H1 (cell line): ENCODE measurements at regions not wholly inside any gene's neighbourhood (a gene's known extent, or its start where the extent isn't known, plus 50 kb on each side); places are given as distances from the start of the nearest gene placed in this dataset.

ENCODE experiments used
- CTCF ChIA-PET: fragments of 300-600 bp; sonication (Branson Sonifier 250); formaldehyde crosslinking; loops from one replicate; lab custom pipeline; 2021; ENCODE audit not compliant: partially characterized antibody; lab: Charles Lee
- POLR2A ChIA-PET: fragments of 300-600 bp; sonication (Branson Sonifier 250); formaldehyde crosslinking; loops from one replicate; lab custom pipeline; 2021; ENCODE audit warnings: inconsistent platforms; ENCODE audit not compliant: partially characterized antibody; lab: Charles Lee
- DNase-seq, 2 experiments: peaks; one replicate each; pipeline versions ENCODE4 v3.0.0 to v3.0.0-alpha.2; 2010 to 2022; ENCODE audit warnings: low spot score in 2 of 2, low read depth in 1 of 2, mixed read lengths in 1 of 2
- FAIRE-seq: peaks from 2 replicates; lab custom pipeline; 2011; peaks lifted over from hg19 to GRCh38; lab: Jason Lieb, UNC
- H2AFZ ChIP-seq: 2 replicates; pipeline ENCODE4 v1.8.1; 2012; ENCODE audit warnings: low read length, inconsistent platforms
- H2AK5ac ChIP-seq: 2 replicates; pipeline ENCODE4 v1.6.1; 2013; ENCODE audit warnings: low read depth, low read length
- H2BK120ac ChIP-seq: replicated peaks from 2 replicates; pipeline ENCODE3; 2013; ENCODE audit warnings: low read depth, low read length, inconsistent platforms
- H2BK12ac ChIP-seq: 2 replicates; pipeline ENCODE4 v1.6.1; 2013; ENCODE audit warnings: low read depth, low read length
- H2BK15ac ChIP-seq: 2 replicates; pipeline ENCODE4 v1.6.1; 2013; ENCODE audit warnings: low read length
- H2BK20ac ChIP-seq: 2 replicates; pipeline ENCODE4 v1.6.1; 2013; ENCODE audit warnings: low read length
- H2BK5ac ChIP-seq: 2 replicates; pipeline ENCODE4 v1.6.1; 2013; ENCODE audit warnings: low read depth, low read length
- H3K14ac ChIP-seq: 2 replicates; pipeline ENCODE4 v1.6.1; 2013; ENCODE audit warnings: inconsistent platforms; ENCODE audit not compliant: insufficient read length
- H3K18ac ChIP-seq: 2 replicates; pipeline ENCODE4 v1.6.1; 2013; ENCODE audit warnings: low read length; ENCODE audit errors: extremely low read depth
- H3K23ac ChIP-seq: 2 replicates; pipeline ENCODE4 v1.6.1; 2013; ENCODE audit warnings: inconsistent platforms; ENCODE audit not compliant: insufficient read length
- H3K23me2 ChIP-seq: 2 replicates; pipeline ENCODE4 v1.6.1; 2013; ENCODE audit warnings: low read depth, low read length
- H3K27ac ChIP-seq: 2 replicates; pipeline ENCODE4 v1.6.1; 2011; ENCODE audit warnings: low read depth, low read length, inconsistent platforms
- H3K27me3 ChIP-seq, 4 experiments: replicated peaks in 1 of 4; 1 replicate in 1 of 4; 2 replicates in 3 of 4; pipeline versions ENCODE4 v1.6.1 to v1.8.1; 2011 to 2013; ENCODE audit warnings: low read length in 3 of 4, mild to moderate bottlenecking in 3 of 4, inconsistent platforms in 2 of 4, mixed read lengths in 2 of 4, moderate library complexity in 1 of 4; ENCODE audit not compliant: control insufficient read depth in 3 of 4, insufficient read depth in 3 of 4; ENCODE audit errors: extremely low read depth in 1 of 4
- H3K36me3 ChIP-seq, 4 experiments: 2 replicates each; pipeline versions ENCODE4 v1.6.1 to v1.8.1; 2011 to 2013; ENCODE audit warnings: mild to moderate bottlenecking in 4 of 4, low read length in 3 of 4, moderate library complexity in 2 of 4, control low read depth in 1 of 4, inconsistent platforms in 1 of 4; ENCODE audit not compliant: insufficient read depth in 4 of 4, control insufficient read depth in 2 of 4
- H3K4ac ChIP-seq: replicated peaks from 2 replicates; pipeline ENCODE3; 2013; ENCODE audit warnings: low read length, low read depth, mixed read lengths, inconsistent platforms; ENCODE audit not compliant: insufficient read length
- H3K4me1 ChIP-seq, 4 experiments: replicated peaks in 1 of 4; 1 replicate in 1 of 4; 2 replicates in 3 of 4; pipeline versions ENCODE4 v1.6.1 to v1.8.1; 2011 to 2013; ENCODE audit warnings: low read length in 3 of 4, inconsistent platforms in 2 of 4, mixed read lengths in 1 of 4; ENCODE audit not compliant: insufficient read depth in 4 of 4, control insufficient read depth in 3 of 4
- H3K4me2 ChIP-seq, 2 experiments: 2 replicates each; pipeline versions ENCODE4 v1.6.1 to v1.8.1; 2011 to 2013; ENCODE audit warnings: low read depth in 2 of 2, low read length in 2 of 2, control low read depth in 1 of 2, inconsistent platforms in 1 of 2, mild to moderate bottlenecking in 1 of 2; ENCODE audit not compliant: insufficient read depth in 1 of 2
- H3K4me3 ChIP-seq, 4 experiments: fragments of 200-600, 300-600 bp in 1 of 4; sonication (generic), shearing (Covaris generic), sonication (Bioruptor Twin) in 1 of 4; 2 replicates each; pipeline versions ENCODE4 v1.5.1 to v1.8.1; 2011 to 2016; ENCODE audit warnings: low read length in 4 of 4, low read depth in 3 of 4, control low read depth in 2 of 4, inconsistent platforms in 2 of 4, mild to moderate bottlenecking in 2 of 4, mixed read lengths in 1 of 4, moderate library complexity in 1 of 4; ENCODE audit not compliant: insufficient read depth in 2 of 4; ENCODE audit errors: extremely low read depth in 1 of 4
- H3K56ac ChIP-seq: replicated peaks from 2 replicates; pipeline ENCODE3; 2013; ENCODE audit warnings: low read depth, mild to moderate bottlenecking, mixed read lengths, low read length, inconsistent platforms; ENCODE audit not compliant: insufficient read length
- H3K79me1 ChIP-seq: 2 replicates; pipeline ENCODE4 v1.6.1; 2013; ENCODE audit warnings: low read depth, low read length, control low read depth
- H3K79me2 ChIP-seq, 2 experiments: 2 replicates each; pipeline versions ENCODE4 v1.6.1 to v1.8.1; 2012 to 2013; ENCODE audit warnings: low read length in 2 of 2, mild to moderate bottlenecking in 2 of 2, inconsistent platforms in 1 of 2; ENCODE audit not compliant: insufficient read depth in 2 of 2, control insufficient read depth in 1 of 2
- H3K9ac ChIP-seq, 4 experiments: replicated peaks in 1 of 4; 1 replicate in 1 of 4; 2 replicates in 3 of 4; pipeline versions ENCODE4 v1.6.1 to v1.8.1; 2011 to 2013; ENCODE audit warnings: low read depth in 3 of 4, low read length in 3 of 4, control low read depth in 2 of 4, mild to moderate bottlenecking in 2 of 4, moderate library complexity in 2 of 4, inconsistent platforms in 1 of 4; ENCODE audit errors: extremely low read depth in 1 of 4
- H3K9me3 ChIP-seq, 2 experiments: 2 replicates each; pipeline versions ENCODE4 v1.6.1 to v1.8.1; 2012 to 2013; ENCODE audit warnings: mild to moderate bottlenecking in 2 of 2, moderate library complexity in 2 of 2, control low read depth in 1 of 2, inconsistent platforms in 1 of 2, low read depth in 1 of 2, low read length in 1 of 2, mixed read lengths in 1 of 2; ENCODE audit not compliant: insufficient read depth in 2 of 2
- H4K20me1 ChIP-seq, 2 experiments: replicated peaks in 1 of 2; 2 replicates each; pipeline versions ENCODE3 to v1.8.1; 2011 to 2013; ENCODE audit warnings: inconsistent platforms in 2 of 2, low read length in 2 of 2, mild to moderate bottlenecking in 1 of 2; ENCODE audit not compliant: insufficient read depth in 2 of 2, control insufficient read depth in 1 of 2
- H4K5ac ChIP-seq: 2 replicates; pipeline ENCODE4 v1.6.1; 2013; ENCODE audit warnings: low read length, low read depth, mixed read lengths, inconsistent platforms; ENCODE audit not compliant: insufficient read length
- H4K8ac ChIP-seq: 2 replicates; pipeline ENCODE4 v1.8.0; 2013; ENCODE audit warnings: mild to moderate bottlenecking, moderate library complexity, low read length, inconsistent platforms; ENCODE audit not compliant: insufficient read depth; ENCODE audit errors: extremely low read depth
- H4K91ac ChIP-seq: replicated peaks from 2 replicates; pipeline ENCODE3; 2013; ENCODE audit warnings: low read length, mixed read lengths, inconsistent platforms; ENCODE audit not compliant: insufficient read length
- EGR1 ChIP-seq: IDR thresholded peaks from 2 replicates; pipeline ENCODE4 v1.6.1; 2011; ENCODE audit warnings: low read depth, low read length, borderline replicate concordance
- EP300 ChIP-seq, 2 experiments: IDR thresholded peaks; 1 replicate in 1 of 2; 2 replicates in 1 of 2; pipeline ENCODE4 v1.6.1; 2011 to 2012; ENCODE audit warnings: low read depth in 2 of 2, low read length in 2 of 2, mild to moderate bottlenecking in 2 of 2, borderline replicate concordance in 1 of 2, inconsistent platforms in 1 of 2, moderate library complexity in 1 of 2
- FOSL1 ChIP-seq: IDR thresholded peaks from 2 replicates; pipeline ENCODE4 v1.6.1; 2011; ENCODE audit warnings: mild to moderate bottlenecking, low read depth, low read length, moderate library complexity; ENCODE audit not compliant: insufficient read depth
- SAP30 ChIP-seq: fragments of 300-600 bp; sonication (generic); IDR thresholded peaks from 2 replicates; pipeline ENCODE4 v1.7.1; 2012; ENCODE audit warnings: low read length, moderate library complexity, mild to moderate bottlenecking, inconsistent platforms; ENCODE audit not compliant: insufficient read depth, insufficient replicate concordance
- SP2 ChIP-seq: IDR thresholded peaks from 2 replicates; pipeline ENCODE4 v1.6.1; 2012; ENCODE audit warnings: mild to moderate bottlenecking, low read length, inconsistent platforms
- SP4 ChIP-seq: IDR thresholded peaks from 2 replicates; pipeline ENCODE4 v1.6.1; 2012; ENCODE audit warnings: low read length, inconsistent platforms
- WGBS, 2 experiments: shearing (Covaris generic) in 1 of 2; methylation state at CpG; one replicate each; pipeline versions ENCODE4 v1.1.6 to v1.1.7; 2013 to 2015; ENCODE audit warnings: low lambda C conversion rate in 2 of 2, mixed read lengths in 2 of 2, inconsistent platforms in 1 of 2, low coverage in 1 of 2, missing lambda C conversion rate in 1 of 2; ENCODE audit not compliant: insufficient replicate concordance in 2 of 2, insufficient coverage in 1 of 2, insufficient read length in 1 of 2; ENCODE audit errors: extremely low coverage in 1 of 2, missing lambda C conversion rate in 1 of 2; 5-methylcytosine and 5-hydroxymethylcytosine counted together

DNA sequence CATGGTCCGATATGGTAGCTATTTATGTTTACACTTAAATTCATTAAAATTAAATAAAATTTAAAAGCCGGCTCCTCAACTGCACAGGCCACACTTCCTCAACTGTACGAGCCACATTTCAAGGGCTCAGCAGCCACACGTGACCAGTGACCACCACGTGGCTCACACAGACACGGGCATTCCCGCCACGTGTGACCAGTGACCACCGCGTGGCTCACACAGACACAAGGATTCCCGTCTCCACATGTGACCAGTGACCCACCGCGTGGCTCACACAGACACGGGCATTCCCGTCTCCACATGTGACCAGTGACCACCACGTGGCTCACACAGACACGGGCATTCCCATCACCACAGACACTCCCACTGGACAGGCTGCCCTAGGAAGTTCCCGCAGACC, 91.3 kb downstream of the PDGFA start:
- Histone ChIP-seq H3K4ac (no peak overlapping the region), H3K23me2 (no peaks in the 10 kb centered on the region), H3K27me3 (no peaks in the 10 kb centered on the region), H2AK5ac (no peak overlapping the region), H4K5ac (no peak overlapping the region), H3K14ac (no peak overlapping the region), H2BK120ac (no peak overlapping the region), H3K9ac (no peak overlapping the region), H3K79me2 (no peaks in the 10 kb centered on the region), H3K4me2 (no peak overlapping the region), H2AFZ (no peak overlapping the region), H2BK20ac (no peak overlapping the region), H3K4me3 (no peak overlapping the region), H4K91ac (no peak overlapping the region), H3K18ac (no peak overlapping the region), H3K27ac (no peak overlapping the region), H3K4me1 (peaks cover 0 to 6% (median 3%) of the 10 kb centered on the region in 4 experiments; a peak in 3 of 7 replicates), H4K8ac (no peak overlapping the region), H3K79me1 (0 out of 2 replicates have a peak, but pooled peaks cover 2% of the 10 kb centered on the region), H2BK5ac (no peak overlapping the region), H4K20me1 (no peaks in the 10 kb centered on the region), H3K56ac (no peak overlapping the region), H3K23ac (no peak overlapping the region), H2BK12ac (no peak overlapping the region), H3K9me3 (no peaks in the 10 kb centered on the region), H2BK15ac (peak overlapping the region; percentile 46; the same call in 1 of the 2 replicates), H3K36me3 (no peaks in the 10 kb centered on the region)
- CTCF ChIA-PET, result interaction anchor here (0.6 kb wide), 1 partner anchor 24 kb away, joined by 3 read pairs; no protein-coding TSS in a partner anchor
- POLR2A ChIA-PET, result interaction anchor here (0.7 to 1.2 kb wide), 2 partner anchors 15 to 90 kb away, joined by 3 to 4 read pairs; no protein-coding TSS in a partner anchor
- TF ChIP-seq SP2, result no peak
- TF ChIP-seq SAP30, result no peak
- peak; percentile 75; the same call in 1 of the 2 replicates for TF ChIP-seq FOSL1
- TF ChIP-seq EP300 (IDR thresholded peaks at IDR 0.05; ENCODE audit: borderline replicate concordance in 1 of 2, low read depth in 2 of 2, low read length in 2 of 2), result no peak
- TF ChIP-seq SP4, result no peak
- TF ChIP-seq EGR1, result peak; percentile 89; the same call in 1 of the 2 replicates
- DNase-seq, result no peak
- WGBS, 2 experiments, result 91% methylated on average over 18 of the region's 18 CpGs; no CpG with 5 or more reads in 1 of the 2 experiments
- FAIRE-seq, result no peak
